WTC11 (cell line): ENCODE measurements at regions not wholly inside any gene's neighbourhood (a gene's known extent, or its start where the extent isn't known, plus 50 kb on each side); places are given as distances from the start of the nearest gene placed in this dataset.
"Not testable (repeated sequence)": the region's sequence is repeated elsewhere in the genome, so short reads cannot be mapped to it uniquely, and the experiment has no call there.

Experiments used
- ATF3 ChIP-seq: sonication (generic); formaldehyde crosslinking; conservative IDR thresholded peaks from 2 replicates; pipeline ENCODE4 v1.8.1; 2022; ENCODE audit warnings: mild to moderate bottlenecking, missing genetic modification reagents
- CTCF ChIP-seq: fragments of 200-600 bp; IDR thresholded peaks from 2 replicates; pipeline ENCODE4 v1.8.0; 2022; ENCODE audit warnings: antibody characterized with exemption
- IRF1 ChIP-seq: sonication (generic); formaldehyde crosslinking; IDR thresholded peaks from 2 replicates; pipeline ENCODE4 v1.8.0; 2023; ENCODE audit warnings: missing genetic modification reagents
- MAX ChIP-seq: sonication (generic); formaldehyde crosslinking; IDR thresholded peaks from 2 replicates; pipeline ENCODE4 v1.8.0; 2022; ENCODE audit warnings: mild to moderate bottlenecking, missing genetic modification reagents

GRCh38 chrY:3368459-3368858, 210.4 kb upstream of the TGIF2LY start:
- not testable (repeated sequence) for TF ChIP-seq IRF1; ATF3 (CRISPR knock-in tag); MAX; CTCF
